ENCODE measurements at regions not wholly inside any gene's neighbourhood (a gene's known extent, or its start where the extent isn't known, plus 50 kb on each side); places are given as distances from the start of the nearest gene placed in this dataset.

DNA sequence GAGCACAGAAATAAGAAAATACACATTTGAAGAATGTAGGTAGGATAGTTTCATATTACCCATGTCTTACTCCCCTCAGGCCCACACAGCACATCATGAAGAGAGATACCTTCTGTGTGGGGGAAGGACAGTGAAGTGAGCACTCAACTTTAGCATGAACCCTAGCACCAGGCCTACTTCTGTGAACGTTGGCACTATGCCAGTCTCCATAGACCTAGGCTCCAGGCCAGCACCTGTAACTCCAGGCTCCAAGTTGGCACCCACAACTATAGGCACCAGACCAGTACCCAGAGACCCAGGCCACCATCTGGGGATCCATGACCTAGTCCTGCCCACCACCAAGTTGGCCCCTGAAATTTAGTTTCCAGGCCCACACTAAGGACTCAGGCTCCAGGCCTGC, 410.9 kb downstream of the INSC start:
- no peak for TF ChIP-seq POLR2A (IDR thresholded peaks at IDR 0.05)
- TF ChIP-seq, protein P1, sequence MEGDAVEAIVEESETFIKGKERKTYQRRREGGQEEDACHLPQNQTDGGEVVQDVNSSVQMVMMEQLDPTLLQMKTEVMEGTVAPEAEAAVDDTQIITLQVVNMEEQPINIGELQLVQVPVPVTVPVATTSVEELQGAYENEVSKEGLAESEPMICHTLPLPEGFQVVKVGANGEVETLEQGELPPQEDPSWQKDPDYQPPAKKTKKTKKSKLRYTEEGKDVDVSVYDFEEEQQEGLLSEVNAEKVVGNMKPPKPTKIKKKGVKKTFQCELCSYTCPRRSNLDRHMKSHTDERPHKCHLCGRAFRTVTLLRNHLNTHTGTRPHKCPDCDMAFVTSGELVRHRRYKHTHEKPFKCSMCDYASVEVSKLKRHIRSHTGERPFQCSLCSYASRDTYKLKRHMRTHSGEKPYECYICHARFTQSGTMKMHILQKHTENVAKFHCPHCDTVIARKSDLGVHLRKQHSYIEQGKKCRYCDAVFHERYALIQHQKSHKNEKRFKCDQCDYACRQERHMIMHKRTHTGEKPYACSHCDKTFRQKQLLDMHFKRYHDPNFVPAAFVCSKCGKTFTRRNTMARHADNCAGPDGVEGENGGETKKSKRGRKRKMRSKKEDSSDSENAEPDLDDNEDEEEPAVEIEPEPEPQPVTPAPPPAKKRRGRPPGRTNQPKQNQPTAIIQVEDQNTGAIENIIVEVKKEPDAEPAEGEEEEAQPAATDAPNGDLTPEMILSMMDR (IDR thresholded peaks at IDR 0.05): no peak
- H3K9me3 ChIP-seq: peaks cover 0 to 10% (median 0%) of the 10 kb centered on the region in 4 donors
- H3K4me1 ChIP-seq: peaks cover 0 to 3% (median 0%) of the 10 kb centered on the region in 4 donors
- H3K4me3 ChIP-seq: no peak overlapping the region
- no peaks in the 10 kb centered on the region for H3K36me3 ChIP-seq
- no peak overlapping the region for H3K27ac ChIP-seq
- no peak for DNase-seq
- H3K27me3 ChIP-seq: no peaks in the 10 kb centered on the region

DNA sequence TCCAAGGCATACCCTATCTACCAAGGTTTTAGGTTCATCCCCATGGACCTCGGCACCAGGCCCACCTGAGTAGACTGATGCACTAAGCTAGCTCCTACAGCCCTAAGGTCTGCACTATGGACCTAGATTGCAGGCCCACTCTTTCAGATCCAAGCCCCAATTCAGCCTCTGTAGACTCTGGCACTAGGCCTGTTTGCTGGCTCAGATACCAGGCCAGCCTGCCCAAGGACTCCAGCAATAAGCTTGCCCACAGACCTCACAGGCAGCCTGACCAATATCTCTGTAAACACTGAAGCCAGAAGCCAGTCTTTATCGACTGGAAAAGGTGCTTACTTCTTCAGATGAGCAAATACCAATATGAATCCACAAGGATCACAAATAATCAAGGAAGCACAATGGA, 411.3 kb downstream of the INSC start:
- DNase-seq: no peak
- peaks cover 0 to 3% (median 0%) of the 10 kb centered on the region in 4 donors for H3K4me1 ChIP-seq
- TF ChIP-seq POLR2A (IDR thresholded peaks at IDR 0.05): no peak
- TF ChIP-seq, protein P1 (IDR thresholded peaks at IDR 0.05): no peak
- H3K36me3 ChIP-seq: no peaks in the 10 kb centered on the region
- peaks cover 0 to 10% (median 0%) of the 10 kb centered on the region in 4 donors for H3K9me3 ChIP-seq
- no peak overlapping the region for H3K4me3 ChIP-seq
- H3K27ac ChIP-seq: no peak overlapping the region
- H3K27me3 ChIP-seq: no peaks in the 10 kb centered on the region

DNA sequence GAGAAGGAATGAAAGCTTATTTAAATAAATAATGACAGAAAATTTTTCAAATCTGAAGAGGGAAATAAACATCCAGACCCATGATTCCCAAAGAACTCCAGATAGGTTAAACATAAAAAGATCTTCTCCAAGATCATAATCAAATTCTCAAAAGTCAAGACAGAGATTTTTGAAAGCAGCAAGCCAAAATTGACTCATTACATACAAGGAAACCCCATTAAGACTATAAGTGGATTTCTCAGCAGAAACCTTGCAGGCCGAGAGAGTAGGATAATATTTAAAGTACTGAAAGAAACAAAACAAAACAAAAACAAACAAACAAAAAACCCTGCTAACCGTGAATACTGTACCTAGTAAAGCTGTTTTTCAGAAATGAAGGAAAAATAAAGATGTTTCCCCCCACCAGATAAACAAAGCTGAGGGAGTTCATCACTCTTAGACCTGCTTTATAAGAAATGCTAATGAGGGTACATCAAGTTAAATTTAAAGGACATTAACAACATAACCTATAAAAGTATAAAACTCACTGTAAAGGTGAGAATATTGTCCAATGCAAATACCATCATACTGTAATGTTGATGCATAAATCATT, 412.2 kb downstream of the INSC start:
- peaks cover 0 to 3% (median 0%) of the 10 kb centered on the region in 4 donors for H3K4me1 ChIP-seq
- no peak for DNase-seq
- no peaks in the 10 kb centered on the region for H3K36me3 ChIP-seq
- TF ChIP-seq, protein P1 (IDR thresholded peaks at IDR 0.05): no peak
- no peak for TF ChIP-seq POLR2A (IDR thresholded peaks at IDR 0.05)
- H3K9me3 ChIP-seq: peaks cover 0 to 10% (median 0%) of the 10 kb centered on the region in 4 donors
- no peak overlapping the region for H3K4me3 ChIP-seq
- no peak overlapping the region for H3K27ac ChIP-seq
- no peaks in the 10 kb centered on the region for H3K27me3 ChIP-seq

DNA sequence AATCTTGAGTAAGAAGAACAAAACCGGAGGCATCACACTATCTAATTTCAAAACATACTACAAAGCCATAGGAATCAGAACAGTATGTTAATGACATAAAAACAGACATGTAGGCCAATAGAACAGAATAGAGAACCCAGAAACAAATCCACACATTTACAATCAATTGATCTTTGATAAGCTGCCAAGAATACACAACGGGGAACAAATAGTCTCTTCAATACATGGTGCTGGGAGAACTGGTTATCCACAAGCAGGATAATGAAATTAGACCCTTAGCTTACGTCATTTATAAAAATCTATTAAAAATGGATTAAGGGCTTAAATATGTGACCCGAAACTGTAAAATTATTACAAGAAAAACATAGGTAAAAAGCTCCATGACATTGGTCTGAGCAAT, 417.7 kb downstream of the INSC start:
- H3K27ac ChIP-seq: no peak overlapping the region
- no peak overlapping the region for H3K4me3 ChIP-seq
- TF ChIP-seq, protein P1 (IDR thresholded peaks at IDR 0.05): no peak
- no peak for TF ChIP-seq POLR2A (IDR thresholded peaks at IDR 0.05)
- no peak for DNase-seq
- no peaks in the 10 kb centered on the region for H3K4me1 ChIP-seq
- H3K27me3 ChIP-seq: no peaks in the 10 kb centered on the region
- H3K9me3 ChIP-seq: no peaks in the 10 kb centered on the region
- H3K36me3 ChIP-seq: no peaks in the 10 kb centered on the region

DNA sequence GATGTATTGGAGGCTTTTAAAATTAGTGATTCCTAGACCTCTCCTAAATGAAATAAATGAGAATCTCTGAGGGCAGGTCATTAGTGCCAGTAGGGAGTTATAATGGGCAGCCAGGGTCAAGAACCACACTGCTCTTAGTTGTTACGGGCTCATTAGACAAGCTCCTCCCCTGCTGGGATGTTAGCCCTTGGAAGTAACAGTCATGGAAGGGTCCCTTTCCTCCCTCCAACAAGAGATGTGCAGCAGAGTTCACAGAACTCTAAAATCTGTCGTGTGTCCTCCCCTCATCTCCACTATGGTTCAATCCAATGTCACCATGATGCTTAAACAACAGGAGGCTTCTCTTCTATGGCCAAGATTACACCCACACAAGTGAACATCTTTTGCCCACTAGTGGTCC, 419.5 kb downstream of the INSC start:
- H3K36me3 ChIP-seq: no peaks in the 10 kb centered on the region
- DNase-seq: no peak
- H3K4me1 ChIP-seq: no peaks in the 10 kb centered on the region
- H3K4me3 ChIP-seq: no peak overlapping the region
- TF ChIP-seq, protein P1 (IDR thresholded peaks at IDR 0.05): no peak
- TF ChIP-seq POLR2A (IDR thresholded peaks at IDR 0.05): no peak
- H3K9me3 ChIP-seq: no peaks in the 10 kb centered on the region
- no peaks in the 10 kb centered on the region for H3K27me3 ChIP-seq
- no peak overlapping the region for H3K27ac ChIP-seq

DNA sequence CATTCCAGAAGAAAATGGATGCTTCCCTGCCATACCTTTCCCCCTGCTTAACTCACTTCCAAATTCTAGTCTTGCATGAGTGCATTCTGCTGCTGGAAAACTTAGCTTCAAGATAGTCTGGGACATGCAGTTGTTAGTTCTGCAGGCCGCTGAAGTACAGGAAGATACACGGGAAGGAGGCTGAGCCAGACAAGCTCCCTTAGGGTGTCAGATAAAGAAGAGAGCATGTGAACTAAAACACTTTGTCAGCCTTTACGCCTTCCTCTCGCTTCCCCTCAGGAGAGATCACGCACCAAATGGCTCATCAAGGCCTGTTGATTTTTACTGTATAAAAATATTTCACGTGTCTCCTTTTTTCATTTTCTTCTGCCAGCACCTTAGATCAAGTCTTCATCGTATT, 420.7 kb downstream of the INSC start:
- Histone ChIP-seq H3K36me3 (no peaks in the 10 kb centered on the region), H3K27ac (no peak overlapping the region), H3K9me3 (no peaks in the 10 kb centered on the region), H3K4me3 (no peak overlapping the region), H3K27me3 (no peaks in the 10 kb centered on the region), H3K4me1 (no peaks in the 10 kb centered on the region)
- DNase-seq: no peak
- TF ChIP-seq POLR2A (IDR thresholded peaks at IDR 0.05): no peak
